Neural cell (in vitro differentiated cells): ENCODE measurements at regions not wholly inside any gene's neighbourhood (a gene's known extent, or its start where the extent isn't known, plus 50 kb on each side); places are given as distances from the start of the nearest gene placed in this dataset.

Experiments used
- CTCF ChIP-seq: fragments of 450-650 bp; IDR thresholded peaks from 2 replicates; pipeline ENCODE4 v1.5.1; 2014; ENCODE audit warnings: antibody characterized with exemption, mild to moderate bottlenecking, moderate library complexity; ENCODE audit not compliant: poor library complexity, severe bottlenecking
- EZH2 ChIP-seq: fragments of 200-600, 300-800 bp; shearing (Covaris generic), sonication (generic); IDR thresholded peaks from 2 replicates; pipeline ENCODE4 v1.6.1; 2014; ENCODE audit warnings: antibody characterized with exemption, low read length, borderline replicate concordance, mild to moderate bottlenecking; ENCODE audit not compliant: insufficient read depth, poor library complexity, severe bottlenecking
- RAD21 ChIP-seq: fragments of 450-650 bp; conservative IDR thresholded peaks from 2 replicates; pipeline ENCODE4 v1.6.1; 2014; ENCODE audit warnings: antibody characterized with exemption, mild to moderate bottlenecking, moderate library complexity
- REST ChIP-seq: IDR thresholded peaks from 2 replicates; pipeline ENCODE4 v1.6.1; 2012; ENCODE audit warnings: borderline replicate concordance

- TF ChIP-seq CTCF (no peak), EZH2 (no peak), RAD21 (no peak), REST (no peak)
Measured at GRCh38 chr16:77491091-77491490, 56.3 kb upstream of the ADAMTS18 start.
